Muscle of back (tissue), 3 donors: ENCODE measurements at regions not wholly inside any gene's neighbourhood (a gene's known extent, or its start where the extent isn't known, plus 50 kb on each side); places are given as distances from the start of the nearest gene placed in this dataset.
"Not testable (repeated sequence)": the region's sequence is repeated elsewhere in the genome, so short reads cannot be mapped to it uniquely, and the experiment has no call there.

Source experiments
- DNase-seq, 3 donors: peaks; one replicate each; pipeline versions ENCODE4 v3.0.0 to v3.0.0-alpha.2; 2013

DNA sequence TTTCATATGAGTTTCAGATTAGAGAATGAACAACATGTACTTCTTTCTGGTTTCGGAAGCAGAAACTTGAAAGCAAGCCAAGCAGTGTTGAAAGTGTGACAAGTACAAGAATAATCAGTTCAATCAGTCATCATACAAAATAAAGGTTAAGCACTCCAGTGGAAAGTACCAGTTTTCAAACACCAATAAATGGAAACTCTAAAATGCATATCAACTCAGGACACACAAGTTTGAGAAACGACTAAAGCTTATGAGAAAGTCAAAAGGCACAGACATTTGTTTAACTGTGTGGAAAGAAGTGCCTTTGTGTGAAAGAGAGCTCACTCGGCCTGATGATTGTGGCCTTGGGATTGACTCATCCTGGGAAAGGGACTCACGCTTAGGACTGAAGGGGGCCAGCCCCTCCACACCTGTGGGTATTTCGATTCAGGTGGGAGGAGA, 60.6 kb upstream of the AKR1C1 start:
- peak in 1 of 3 donors; percentile 14 for DNase-seq

GRCh38 chr10:4903126-4903525, 60.1 kb upstream of the AKR1C1 start:
- not testable (repeated sequence) for DNase-seq

DNA sequence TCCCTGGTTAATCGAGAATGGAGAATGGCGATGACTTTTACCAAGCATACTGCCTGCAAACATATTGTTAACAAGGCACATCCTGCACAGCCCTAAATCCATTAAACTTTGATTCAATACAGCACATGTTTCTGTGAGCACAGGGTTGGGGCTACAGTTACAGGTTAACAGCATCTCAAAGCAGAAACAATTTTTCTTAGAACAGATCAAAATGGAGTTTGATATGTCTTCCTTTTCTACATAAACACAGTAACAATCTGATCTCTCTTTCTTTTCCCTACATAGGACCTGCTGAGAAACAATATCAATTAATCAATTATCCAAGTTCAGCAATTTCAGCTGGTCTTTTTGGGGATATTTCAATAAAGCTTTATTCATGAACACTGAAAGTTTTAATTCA, 59.5 kb upstream of the AKR1C1 start:
- DNase-seq: not testable (repeated sequence)

- no peak for DNase-seq
These were observed 54.1 kb upstream of the AKR1C1 start for GRCh38 chr10:4909118-4909517.
